Right lobe of liver (tissue), 4 donors: ENCODE measurements at regions not wholly inside any gene's neighbourhood (a gene's known extent, or its start where the extent isn't known, plus 50 kb on each side); places are given as distances from the start of the nearest gene placed in this dataset.

Source experiments
- POLR2A ChIP-seq: fragments of 450-650 bp; IDR thresholded peaks from one replicate; pipeline ENCODE4 v1.6.1; 2017; ENCODE audit warnings: antibody characterized with exemption, mild to moderate bottlenecking
- TF ChIP-seq, protein P1 (sequence below), 4 donors: fragments of 200-600 bp in 3 of 4; fragments of 450-650 bp in 1 of 4; IDR thresholded peaks; one replicate each; pipeline versions ENCODE4 v1.5.1 to v1.8.0; 2016 to 2022; ENCODE audit warnings: antibody characterized with exemption in 4 of 4, mild to moderate bottlenecking in 2 of 4
- donor health status: DM: no; HTN: no; CAD: no.
- donor health status: DM: no; HTN: no; CAD: no.
- donor health status: DM: no; HTN: yes; CAD: no.

DNA sequence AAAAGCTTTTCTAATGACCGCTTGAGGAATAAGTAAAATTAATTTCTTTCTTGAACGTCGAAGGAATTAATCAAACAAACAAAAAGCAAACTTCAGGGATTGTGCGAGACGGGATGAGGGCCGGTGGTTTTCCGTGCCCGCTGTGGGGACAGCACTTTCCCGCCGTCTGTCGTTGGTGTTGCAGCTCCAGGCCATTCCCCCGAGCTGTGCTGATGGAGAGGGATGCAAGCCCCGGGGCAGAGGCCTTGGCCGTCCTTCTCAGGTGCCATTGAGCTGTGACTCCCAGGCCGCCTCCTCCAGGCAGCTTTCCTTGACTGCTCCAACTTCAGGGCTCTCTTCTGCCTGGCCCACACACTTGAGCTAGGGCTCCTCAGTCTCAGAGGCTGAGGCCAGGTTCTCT is 109.0 kb upstream of the C14orf180 start:
- TF ChIP-seq, protein P1, sequence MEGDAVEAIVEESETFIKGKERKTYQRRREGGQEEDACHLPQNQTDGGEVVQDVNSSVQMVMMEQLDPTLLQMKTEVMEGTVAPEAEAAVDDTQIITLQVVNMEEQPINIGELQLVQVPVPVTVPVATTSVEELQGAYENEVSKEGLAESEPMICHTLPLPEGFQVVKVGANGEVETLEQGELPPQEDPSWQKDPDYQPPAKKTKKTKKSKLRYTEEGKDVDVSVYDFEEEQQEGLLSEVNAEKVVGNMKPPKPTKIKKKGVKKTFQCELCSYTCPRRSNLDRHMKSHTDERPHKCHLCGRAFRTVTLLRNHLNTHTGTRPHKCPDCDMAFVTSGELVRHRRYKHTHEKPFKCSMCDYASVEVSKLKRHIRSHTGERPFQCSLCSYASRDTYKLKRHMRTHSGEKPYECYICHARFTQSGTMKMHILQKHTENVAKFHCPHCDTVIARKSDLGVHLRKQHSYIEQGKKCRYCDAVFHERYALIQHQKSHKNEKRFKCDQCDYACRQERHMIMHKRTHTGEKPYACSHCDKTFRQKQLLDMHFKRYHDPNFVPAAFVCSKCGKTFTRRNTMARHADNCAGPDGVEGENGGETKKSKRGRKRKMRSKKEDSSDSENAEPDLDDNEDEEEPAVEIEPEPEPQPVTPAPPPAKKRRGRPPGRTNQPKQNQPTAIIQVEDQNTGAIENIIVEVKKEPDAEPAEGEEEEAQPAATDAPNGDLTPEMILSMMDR (IDR thresholded peaks at IDR 0.05): no peak
- TF ChIP-seq POLR2A: no peak
